H1 (cell line): ENCODE measurements at regions not wholly inside any gene's neighbourhood (a gene's known extent, or its start where the extent isn't known, plus 50 kb on each side); places are given as distances from the start of the nearest gene placed in this dataset.

ENCODE experiments used
- CTCF ChIA-PET: fragments of 300-600 bp; sonication (Branson Sonifier 250); formaldehyde crosslinking; loops from one replicate; lab custom pipeline; 2021; ENCODE audit not compliant: partially characterized antibody; lab: Charles Lee
- POLR2A ChIA-PET: fragments of 300-600 bp; sonication (Branson Sonifier 250); formaldehyde crosslinking; loops from one replicate; lab custom pipeline; 2021; ENCODE audit warnings: inconsistent platforms; ENCODE audit not compliant: partially characterized antibody; lab: Charles Lee
- DNase-seq, 2 experiments: peaks; one replicate each; pipeline versions ENCODE4 v3.0.0 to v3.0.0-alpha.2; 2010 to 2022; ENCODE audit warnings: low spot score in 2 of 2, low read depth in 1 of 2, mixed read lengths in 1 of 2
- FAIRE-seq: peaks from 2 replicates; lab custom pipeline; 2011; peaks lifted over from hg19 to GRCh38; lab: Jason Lieb, UNC
- H2AFZ ChIP-seq: 2 replicates; pipeline ENCODE4 v1.8.1; 2012; ENCODE audit warnings: low read length, inconsistent platforms
- H2AK5ac ChIP-seq: 2 replicates; pipeline ENCODE4 v1.6.1; 2013; ENCODE audit warnings: low read depth, low read length
- H2BK120ac ChIP-seq: replicated peaks from 2 replicates; pipeline ENCODE3; 2013; ENCODE audit warnings: low read depth, low read length, inconsistent platforms
- H2BK12ac ChIP-seq: 2 replicates; pipeline ENCODE4 v1.6.1; 2013; ENCODE audit warnings: low read depth, low read length
- H2BK15ac ChIP-seq: 2 replicates; pipeline ENCODE4 v1.6.1; 2013; ENCODE audit warnings: low read length
- H2BK20ac ChIP-seq: 2 replicates; pipeline ENCODE4 v1.6.1; 2013; ENCODE audit warnings: low read length
- H2BK5ac ChIP-seq: 2 replicates; pipeline ENCODE4 v1.6.1; 2013; ENCODE audit warnings: low read depth, low read length
- H3K14ac ChIP-seq: 2 replicates; pipeline ENCODE4 v1.6.1; 2013; ENCODE audit warnings: inconsistent platforms; ENCODE audit not compliant: insufficient read length
- H3K18ac ChIP-seq: 2 replicates; pipeline ENCODE4 v1.6.1; 2013; ENCODE audit warnings: low read length; ENCODE audit errors: extremely low read depth
- H3K23ac ChIP-seq: 2 replicates; pipeline ENCODE4 v1.6.1; 2013; ENCODE audit warnings: inconsistent platforms; ENCODE audit not compliant: insufficient read length
- H3K23me2 ChIP-seq: 2 replicates; pipeline ENCODE4 v1.6.1; 2013; ENCODE audit warnings: low read depth, low read length
- H3K27ac ChIP-seq: 2 replicates; pipeline ENCODE4 v1.6.1; 2011; ENCODE audit warnings: low read depth, low read length, inconsistent platforms
- H3K27me3 ChIP-seq, 4 experiments: replicated peaks in 1 of 4; 1 replicate in 1 of 4; 2 replicates in 3 of 4; pipeline versions ENCODE4 v1.6.1 to v1.8.1; 2011 to 2013; ENCODE audit warnings: low read length in 3 of 4, mild to moderate bottlenecking in 3 of 4, inconsistent platforms in 2 of 4, mixed read lengths in 2 of 4, moderate library complexity in 1 of 4; ENCODE audit not compliant: control insufficient read depth in 3 of 4, insufficient read depth in 3 of 4; ENCODE audit errors: extremely low read depth in 1 of 4
- H3K36me3 ChIP-seq, 4 experiments: 2 replicates each; pipeline versions ENCODE4 v1.6.1 to v1.8.1; 2011 to 2013; ENCODE audit warnings: mild to moderate bottlenecking in 4 of 4, low read length in 3 of 4, moderate library complexity in 2 of 4, control low read depth in 1 of 4, inconsistent platforms in 1 of 4; ENCODE audit not compliant: insufficient read depth in 4 of 4, control insufficient read depth in 2 of 4
- H3K4ac ChIP-seq: replicated peaks from 2 replicates; pipeline ENCODE3; 2013; ENCODE audit warnings: low read length, low read depth, mixed read lengths, inconsistent platforms; ENCODE audit not compliant: insufficient read length
- H3K4me1 ChIP-seq, 4 experiments: replicated peaks in 1 of 4; 1 replicate in 1 of 4; 2 replicates in 3 of 4; pipeline versions ENCODE4 v1.6.1 to v1.8.1; 2011 to 2013; ENCODE audit warnings: low read length in 3 of 4, inconsistent platforms in 2 of 4, mixed read lengths in 1 of 4; ENCODE audit not compliant: insufficient read depth in 4 of 4, control insufficient read depth in 3 of 4
- H3K4me2 ChIP-seq, 2 experiments: 2 replicates each; pipeline versions ENCODE4 v1.6.1 to v1.8.1; 2011 to 2013; ENCODE audit warnings: low read depth in 2 of 2, low read length in 2 of 2, control low read depth in 1 of 2, inconsistent platforms in 1 of 2, mild to moderate bottlenecking in 1 of 2; ENCODE audit not compliant: insufficient read depth in 1 of 2
- H3K4me3 ChIP-seq, 4 experiments: fragments of 200-600, 300-600 bp in 1 of 4; sonication (generic), shearing (Covaris generic), sonication (Bioruptor Twin) in 1 of 4; 2 replicates each; pipeline versions ENCODE4 v1.5.1 to v1.8.1; 2011 to 2016; ENCODE audit warnings: low read length in 4 of 4, low read depth in 3 of 4, control low read depth in 2 of 4, inconsistent platforms in 2 of 4, mild to moderate bottlenecking in 2 of 4, mixed read lengths in 1 of 4, moderate library complexity in 1 of 4; ENCODE audit not compliant: insufficient read depth in 2 of 4; ENCODE audit errors: extremely low read depth in 1 of 4
- H3K56ac ChIP-seq: replicated peaks from 2 replicates; pipeline ENCODE3; 2013; ENCODE audit warnings: low read depth, mild to moderate bottlenecking, mixed read lengths, low read length, inconsistent platforms; ENCODE audit not compliant: insufficient read length
- H3K79me1 ChIP-seq: 2 replicates; pipeline ENCODE4 v1.6.1; 2013; ENCODE audit warnings: low read depth, low read length, control low read depth
- H3K79me2 ChIP-seq, 2 experiments: 2 replicates each; pipeline versions ENCODE4 v1.6.1 to v1.8.1; 2012 to 2013; ENCODE audit warnings: low read length in 2 of 2, mild to moderate bottlenecking in 2 of 2, inconsistent platforms in 1 of 2; ENCODE audit not compliant: insufficient read depth in 2 of 2, control insufficient read depth in 1 of 2
- H3K9ac ChIP-seq, 4 experiments: replicated peaks in 1 of 4; 1 replicate in 1 of 4; 2 replicates in 3 of 4; pipeline versions ENCODE4 v1.6.1 to v1.8.1; 2011 to 2013; ENCODE audit warnings: low read depth in 3 of 4, low read length in 3 of 4, control low read depth in 2 of 4, mild to moderate bottlenecking in 2 of 4, moderate library complexity in 2 of 4, inconsistent platforms in 1 of 4; ENCODE audit errors: extremely low read depth in 1 of 4
- H3K9me3 ChIP-seq, 2 experiments: 2 replicates each; pipeline versions ENCODE4 v1.6.1 to v1.8.1; 2012 to 2013; ENCODE audit warnings: mild to moderate bottlenecking in 2 of 2, moderate library complexity in 2 of 2, control low read depth in 1 of 2, inconsistent platforms in 1 of 2, low read depth in 1 of 2, low read length in 1 of 2, mixed read lengths in 1 of 2; ENCODE audit not compliant: insufficient read depth in 2 of 2
- H4K20me1 ChIP-seq, 2 experiments: replicated peaks in 1 of 2; 2 replicates each; pipeline versions ENCODE3 to v1.8.1; 2011 to 2013; ENCODE audit warnings: inconsistent platforms in 2 of 2, low read length in 2 of 2, mild to moderate bottlenecking in 1 of 2; ENCODE audit not compliant: insufficient read depth in 2 of 2, control insufficient read depth in 1 of 2
- H4K5ac ChIP-seq: 2 replicates; pipeline ENCODE4 v1.6.1; 2013; ENCODE audit warnings: low read length, low read depth, mixed read lengths, inconsistent platforms; ENCODE audit not compliant: insufficient read length
- H4K8ac ChIP-seq: 2 replicates; pipeline ENCODE4 v1.8.0; 2013; ENCODE audit warnings: mild to moderate bottlenecking, moderate library complexity, low read length, inconsistent platforms; ENCODE audit not compliant: insufficient read depth; ENCODE audit errors: extremely low read depth
- H4K91ac ChIP-seq: replicated peaks from 2 replicates; pipeline ENCODE3; 2013; ENCODE audit warnings: low read length, mixed read lengths, inconsistent platforms; ENCODE audit not compliant: insufficient read length
- BACH1 ChIP-seq: IDR thresholded peaks from 2 replicates; pipeline ENCODE4 v1.6.1; 2012; ENCODE audit warnings: low read length, improper control_type of control experiment
- CHD1 ChIP-seq: IDR thresholded peaks from 2 replicates; pipeline ENCODE4 v1.6.1; 2012; ENCODE audit warnings: low read depth, low read length, improper control_type of control experiment
- EGR1 ChIP-seq: IDR thresholded peaks from 2 replicates; pipeline ENCODE4 v1.6.1; 2011; ENCODE audit warnings: low read depth, low read length, borderline replicate concordance
- EP300 ChIP-seq, 2 experiments: IDR thresholded peaks; 1 replicate in 1 of 2; 2 replicates in 1 of 2; pipeline ENCODE4 v1.6.1; 2011 to 2012; ENCODE audit warnings: low read depth in 2 of 2, low read length in 2 of 2, mild to moderate bottlenecking in 2 of 2, borderline replicate concordance in 1 of 2, inconsistent platforms in 1 of 2, moderate library complexity in 1 of 2
- GABPA ChIP-seq: IDR thresholded peaks from 2 replicates; pipeline ENCODE4 v1.6.1; 2011; ENCODE audit warnings: mild to moderate bottlenecking, low read length, moderate library complexity, borderline replicate concordance; ENCODE audit not compliant: insufficient read depth
- GTF2F1 ChIP-seq: IDR thresholded peaks from 2 replicates; pipeline ENCODE4 v1.6.1; 2012; ENCODE audit warnings: low read depth, low read length, improper control_type of control experiment, borderline replicate concordance
- KDM4A ChIP-seq: IDR thresholded peaks from one replicate; pipeline ENCODE4 v1.7.1; 2012; ENCODE audit warnings: low read depth, mild to moderate bottlenecking, moderate library complexity, low read length, inconsistent platforms; ENCODE audit not compliant: severe bottlenecking
- KDM5A ChIP-seq: fragments of 200-600 bp; IDR thresholded peaks from 2 replicates; pipeline ENCODE4 v1.7.1; 2012; ENCODE audit warnings: mild to moderate bottlenecking, low read length, inconsistent platforms, mixed read lengths
- MAFK ChIP-seq: IDR thresholded peaks from 2 replicates; pipeline ENCODE4 v1.6.1; 2012; ENCODE audit warnings: low read depth, mild to moderate bottlenecking, improper control_type of control experiment, low read length
- POLR2A ChIP-seq, 2 experiments: IDR thresholded peaks; 1 replicate in 1 of 2; 2 replicates in 1 of 2; pipeline ENCODE4 v1.6.1; 2011; ENCODE audit warnings: low read depth in 2 of 2, low read length in 2 of 2, mild to moderate bottlenecking in 2 of 2; ENCODE audit errors: control extremely low read depth in 1 of 2
- RAD21 ChIP-seq, 2 experiments: IDR thresholded peaks in 1 of 2; conservative IDR thresholded peaks in 1 of 2; 2 replicates each; pipeline ENCODE4 v1.6.1; 2011; ENCODE audit warnings: low read depth in 2 of 2, low read length in 2 of 2, improper control_type of control experiment in 1 of 2, inconsistent platforms in 1 of 2, mild to moderate bottlenecking in 1 of 2, moderate library complexity in 1 of 2
- SAP30 ChIP-seq: fragments of 300-600 bp; sonication (generic); IDR thresholded peaks from 2 replicates; pipeline ENCODE4 v1.7.1; 2012; ENCODE audit warnings: low read length, moderate library complexity, mild to moderate bottlenecking, inconsistent platforms; ENCODE audit not compliant: insufficient read depth, insufficient replicate concordance
- SP2 ChIP-seq: IDR thresholded peaks from 2 replicates; pipeline ENCODE4 v1.6.1; 2012; ENCODE audit warnings: mild to moderate bottlenecking, low read length, inconsistent platforms
- SRF ChIP-seq: IDR thresholded peaks from 2 replicates; pipeline ENCODE4 v1.6.1; 2011; ENCODE audit warnings: mild to moderate bottlenecking, low read depth, low read length, moderate library complexity
- TEAD4 ChIP-seq: IDR thresholded peaks from 2 replicates; pipeline ENCODE4 v1.6.1; 2012; ENCODE audit warnings: low read depth, low read length, inconsistent platforms, mixed read lengths
- ZNF274 ChIP-seq: IDR thresholded peaks from 2 replicates; pipeline ENCODE4 v1.7.0; 2012; ENCODE audit warnings: low read length, borderline replicate concordance; ENCODE audit errors: extremely low read depth
- WGBS, 2 experiments: shearing (Covaris generic) in 1 of 2; methylation state at CpG; one replicate each; pipeline versions ENCODE4 v1.1.6 to v1.1.7; 2013 to 2015; ENCODE audit warnings: low lambda C conversion rate in 2 of 2, mixed read lengths in 2 of 2, inconsistent platforms in 1 of 2, low coverage in 1 of 2, missing lambda C conversion rate in 1 of 2; ENCODE audit not compliant: insufficient replicate concordance in 2 of 2, insufficient coverage in 1 of 2, insufficient read length in 1 of 2; ENCODE audit errors: extremely low coverage in 1 of 2, missing lambda C conversion rate in 1 of 2; 5-methylcytosine and 5-hydroxymethylcytosine counted together

DNA sequence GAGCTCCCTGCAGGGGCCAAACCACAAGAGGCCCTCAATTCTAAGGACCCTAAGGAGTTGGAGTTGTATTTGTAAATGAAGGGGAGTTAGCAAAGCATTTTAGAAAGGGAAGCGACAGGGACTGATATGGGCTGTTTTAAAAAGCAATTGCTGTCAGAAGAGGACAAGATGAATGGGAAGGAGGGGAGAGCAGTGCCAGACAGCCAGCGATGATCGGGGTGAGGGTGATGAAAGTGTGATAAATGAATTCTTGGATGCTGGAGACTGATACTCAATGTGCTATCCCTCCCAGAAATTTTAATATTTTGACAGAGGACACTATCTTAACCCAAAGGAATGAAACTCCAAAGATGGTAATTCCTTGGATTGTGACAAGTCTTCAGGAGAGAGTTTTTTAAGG, 289.2 kb downstream of the CLIC5 start:
- Histone ChIP-seq H3K36me3 (no peaks in the 10 kb centered on the region), H3K4me2 (no peak overlapping the region), H4K91ac (no peak overlapping the region), H3K9ac (no peak overlapping the region), H3K23me2 (no peaks in the 10 kb centered on the region), H3K79me1 (no peaks in the 10 kb centered on the region), H3K4me3 (no peak overlapping the region), H3K27ac (no peak overlapping the region), H3K14ac (no peak overlapping the region), H4K5ac (no peak overlapping the region), H3K56ac (no peak overlapping the region), H2BK5ac (no peak overlapping the region), H2BK20ac (no peak overlapping the region), H2AK5ac (no peak overlapping the region), H2BK120ac (no peak overlapping the region), H3K4me1 (no peaks in the 10 kb centered on the region), H2BK15ac (no peak overlapping the region), H3K9me3 (no peaks in the 10 kb centered on the region), H3K18ac (no peak overlapping the region), H3K79me2 (no peaks in the 10 kb centered on the region), H2AFZ (no peak overlapping the region), H4K8ac (no peak overlapping the region), H4K20me1 (no peaks in the 10 kb centered on the region), H2BK12ac (no peak overlapping the region), H3K4ac (no peak overlapping the region), H3K27me3 (no peaks in the 10 kb centered on the region), H3K23ac (no peak overlapping the region)
- ChIA-PET CTCF (interaction anchor here (1.2 to 2.3 kb wide), 3 partner anchors 11 to 1124 kb away, joined by 3 to 10 read pairs (median 5); no protein-coding TSS in a partner anchor), POLR2A (no interaction called here)
- no peak for FAIRE-seq
- WGBS, 2 experiments: 100% methylated on average over 3 of the region's 3 CpGs; no CpG with 5 or more reads in 1 of the 2 experiments
- DNase-seq: no peak
- TF ChIP-seq ZNF274: no peak
- no peak for TF ChIP-seq GABPA
- no peak for TF ChIP-seq EGR1
- TF ChIP-seq TEAD4: no peak
- no peak for TF ChIP-seq MAFK
- no peak for TF ChIP-seq SAP30
- no peak for TF ChIP-seq GTF2F1
- TF ChIP-seq KDM4A: no peak
- no peak for TF ChIP-seq SP2
- TF ChIP-seq KDM5A: no peak
- no peak for TF ChIP-seq SRF
- TF ChIP-seq EP300 (IDR thresholded peaks at IDR 0.05; ENCODE audit: borderline replicate concordance in 1 of 2, low read depth in 2 of 2, low read length in 2 of 2): no peak
- TF ChIP-seq POLR2A (IDR thresholded peaks at IDR 0.05; ENCODE audit: control extremely low read depth in 1 of 2, low read depth in 2 of 2, low read length in 2 of 2): no peak
- no peak for TF ChIP-seq BACH1
- no peak for TF ChIP-seq RAD21 (IDR thresholded peaks at IDR 0.05 in 1 of 2, conservative IDR thresholded peaks at IDR 0.05 in 1 of 2; ENCODE audit: low read depth in 2 of 2, low read length in 2 of 2)
- no peak for TF ChIP-seq CHD1
